DMS153 (cell line): ENCODE measurements at regions not wholly inside any gene's neighbourhood (a gene's known extent, or its start where the extent isn't known, plus 50 kb on each side); places are given as distances from the start of the nearest gene placed in this dataset.

Experiments
- DNase-seq: peaks from one replicate; lab custom pipeline; 2025; lab: John Stamatoyannopoulos, UW

- no peak for DNase-seq
Measured at GRCh38 chr4:155094201-155094820, 114.1 kb upstream of the NPY2R start.

GRCh38 chr4:155099231-155099630 lies 109.2 kb upstream of the NPY2R start:
- DNase-seq: no peak

- DNase-seq: no peak
Measured at GRCh38 chr4:155106629-155107028, 101.8 kb upstream of the NPY2R start.

- no peak for DNase-seq
Measured at GRCh38 chr4:155107059-155107458, 101.4 kb upstream of the NPY2R start.

GRCh38 chr4:155114790-155115189 lies 93.6 kb upstream of the NPY2R start:
- no peak for DNase-seq

- no peak for DNase-seq
Measured at GRCh38 chr4:155119006-155119405, 89.4 kb upstream of the NPY2R start.

GRCh38 chr4:155120536-155120935 lies 87.9 kb upstream of the NPY2R start:
- no peak for DNase-seq

- no peak for DNase-seq
Measured at GRCh38 chr4:155122382-155122781, 86.1 kb upstream of the NPY2R start.

GRCh38 chr4:155134136-155134535 lies 74.3 kb upstream of the NPY2R start:
- no peak for DNase-seq

GRCh38 chr4:155140889-155141288 lies 67.5 kb upstream of the NPY2R start:
- DNase-seq: no peak

GRCh38 chr4:155143512-155143911 lies 64.9 kb upstream of the NPY2R start:
- DNase-seq: no peak
